GM21360 (cell line): ENCODE measurements at regions not wholly inside any gene's neighbourhood (a gene's known extent, or its start where the extent isn't known, plus 50 kb on each side); places are given as distances from the start of the nearest gene placed in this dataset.
"Not testable (repeated sequence)": the region's sequence is repeated elsewhere in the genome, so short reads cannot be mapped to it uniquely, and the experiment has no call there.

Experiments
- ATAC-seq: cut with Tn5 transposase; IDR thresholded peaks from one replicate; pipeline ENCODE4 v1.9.1; 2021; ENCODE audit warnings: mild to moderate bottlenecking, moderate library complexity; ENCODE audit not compliant: unreplicated experiment

DNA sequence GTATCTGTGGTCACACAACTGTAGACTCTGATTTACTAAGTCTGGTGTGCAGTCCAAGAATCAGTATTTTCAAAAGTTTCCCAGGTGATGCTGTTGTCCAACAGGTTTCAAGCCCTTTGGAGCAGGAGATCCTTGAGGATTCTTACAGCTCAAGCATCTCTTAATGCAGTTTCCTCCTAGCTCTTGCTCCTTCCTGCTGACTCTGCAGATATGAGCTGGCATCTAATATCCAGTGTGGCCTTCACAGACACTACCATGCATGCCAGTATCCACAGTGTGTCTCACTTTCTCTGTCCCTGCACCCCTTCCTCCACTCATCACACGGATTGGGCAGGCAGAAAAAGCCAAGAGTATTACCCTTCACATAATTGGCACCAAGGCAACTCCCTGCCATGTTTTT lies 182.2 kb upstream of the TNC start:
- ATAC-seq: no peak

DNA sequence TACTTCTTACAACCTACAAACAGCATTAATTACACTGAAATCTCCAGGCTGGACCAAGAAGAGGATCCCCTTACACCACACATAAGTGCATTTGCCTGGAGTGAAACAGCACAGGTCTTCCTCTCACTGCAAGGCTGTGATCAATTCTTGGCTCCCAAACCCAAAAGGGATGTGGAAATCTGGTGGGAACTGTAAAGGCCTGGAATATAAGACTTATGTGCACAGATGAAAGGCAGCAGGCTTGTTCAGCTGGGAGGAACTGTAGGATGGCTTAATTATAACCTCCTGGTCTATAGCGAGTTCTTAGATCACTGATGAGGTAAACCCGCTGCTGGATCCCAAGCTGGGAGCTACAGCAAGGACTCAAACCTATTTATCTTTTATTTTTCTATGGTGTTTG lies 182.9 kb upstream of the TNC start:
- no peak for ATAC-seq

DNA sequence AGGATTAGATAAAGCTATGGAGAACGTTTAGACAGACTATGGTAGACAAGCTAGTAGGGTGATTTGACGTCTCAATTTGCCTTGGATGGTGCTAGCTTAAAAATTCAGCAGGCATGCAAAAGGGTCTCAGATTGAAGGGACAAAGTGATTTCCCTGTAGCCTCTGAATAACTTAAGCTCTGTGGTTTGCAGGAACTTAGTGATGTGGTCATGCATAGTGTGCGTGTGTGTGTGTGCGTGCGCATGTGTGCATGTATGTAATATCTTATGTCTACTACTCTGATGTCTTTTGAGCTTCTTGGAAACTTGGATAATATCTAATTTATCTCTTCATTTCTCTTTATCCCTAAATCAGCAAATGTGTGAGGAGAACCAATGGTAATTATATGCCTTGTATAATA lies 183.6 kb upstream of the TNC start:
- no peak for ATAC-seq

DNA sequence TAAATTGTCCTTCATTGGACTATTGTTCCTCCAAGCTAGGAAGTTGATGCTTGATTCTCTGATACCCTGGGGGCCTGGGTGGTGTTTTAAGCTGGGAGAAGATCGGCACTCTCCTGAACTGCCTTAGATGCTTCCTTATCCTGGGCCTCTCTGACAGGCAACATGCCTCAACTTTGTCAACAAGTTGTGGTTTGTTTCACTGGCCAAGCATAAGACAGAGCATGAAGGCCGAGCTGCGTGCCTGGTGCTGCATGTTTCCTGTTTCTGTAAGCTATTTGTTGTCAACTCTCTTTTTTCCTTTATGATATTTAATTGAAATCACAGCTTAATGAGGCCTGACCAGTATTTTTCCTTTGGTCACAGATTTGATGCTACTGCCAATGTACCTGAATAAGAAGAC lies 187.6 kb upstream of the TNC start:
- ATAC-seq: no peak

DNA sequence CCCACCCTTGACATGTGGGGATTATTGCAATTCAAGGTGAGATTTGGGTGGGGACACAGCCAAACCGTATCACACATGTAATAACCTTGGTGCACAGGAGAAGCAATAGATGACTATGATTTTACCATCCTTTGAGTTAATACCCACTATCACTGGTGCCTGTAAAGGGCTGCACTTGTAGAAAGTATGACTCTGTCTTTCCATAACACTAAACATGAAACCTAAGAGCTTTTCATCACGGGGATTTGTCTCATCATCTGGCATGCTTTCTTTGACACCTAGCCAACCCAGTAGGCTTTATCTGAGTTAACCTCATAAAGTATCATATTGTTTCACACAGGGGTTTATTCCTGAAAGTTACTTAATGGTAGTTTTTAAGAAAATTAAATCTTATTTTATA lies 188.9 kb upstream of the TNC start:
- no peak for ATAC-seq

DNA sequence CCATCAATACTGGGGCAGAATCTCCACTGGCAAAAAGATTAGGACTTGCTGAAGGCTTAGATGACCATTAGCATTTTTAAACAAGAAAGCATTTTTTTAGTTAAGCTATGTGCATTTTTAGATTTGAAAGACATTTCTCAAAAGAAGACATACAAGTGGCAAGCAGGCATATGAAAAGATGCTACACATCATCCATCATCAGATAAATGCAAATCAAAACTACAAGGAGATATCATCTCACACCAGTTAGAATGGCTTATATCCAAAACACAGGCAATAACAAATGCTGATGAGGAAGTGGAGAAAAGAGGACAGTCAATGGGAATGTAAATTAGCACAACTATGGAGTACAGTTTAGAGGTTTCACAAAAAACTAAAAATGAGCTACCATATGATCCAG lies 195.6 kb upstream of the TNC start:
- ATAC-seq: no peak

DNA sequence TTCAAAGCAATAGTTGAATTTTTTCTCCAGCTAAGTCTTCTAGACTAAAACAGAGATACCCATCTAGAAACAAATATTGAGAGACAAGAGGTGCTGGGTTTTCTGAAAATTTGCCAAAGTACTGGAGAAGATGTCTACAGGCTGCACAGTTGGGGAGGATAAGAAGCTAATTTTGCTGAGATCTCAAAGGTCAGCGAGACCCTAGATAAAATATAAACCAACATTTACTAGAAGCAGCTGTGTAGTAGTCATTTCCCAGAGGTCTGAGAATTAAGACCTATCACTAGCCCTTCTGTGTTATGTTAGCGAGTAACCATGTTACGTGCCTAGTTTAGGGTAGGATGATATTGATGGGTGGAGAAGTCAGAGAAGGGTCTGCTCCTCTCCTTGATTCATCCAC lies 208.5 kb upstream of the TNC start:
- ATAC-seq: no peak

DNA sequence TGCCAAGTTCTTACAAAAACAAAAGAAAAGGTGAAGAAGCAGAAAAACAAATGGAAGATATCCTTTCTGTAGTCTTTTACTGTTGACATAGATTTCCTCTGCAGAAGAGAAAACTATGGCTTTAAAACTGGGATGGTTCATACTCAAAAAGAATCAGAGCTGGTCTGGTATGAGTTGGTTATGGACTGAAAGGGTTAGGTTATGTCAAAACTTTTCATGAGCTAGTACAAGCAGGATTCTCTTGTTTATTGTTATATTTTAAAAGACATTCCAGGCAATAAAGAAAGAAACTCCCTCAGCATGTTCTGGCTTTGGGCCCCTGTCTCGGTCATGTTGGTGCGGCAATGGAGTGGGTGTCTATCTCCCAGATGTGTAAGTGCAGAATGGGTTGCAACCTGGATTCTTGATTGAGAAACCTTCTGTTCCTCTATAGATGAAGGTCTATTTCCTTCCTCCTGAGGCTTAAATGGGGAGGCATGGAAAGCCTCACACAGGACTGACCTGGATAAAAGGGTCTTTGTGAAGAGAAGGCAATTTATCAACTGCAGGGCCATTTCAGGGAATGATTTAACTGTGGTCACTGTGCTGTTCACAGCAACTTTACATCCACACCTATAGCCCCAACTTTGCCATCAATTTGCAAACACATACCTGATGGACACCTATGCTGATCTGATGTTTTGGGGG lies 209.6 kb upstream of the TNC start:
- no peak for ATAC-seq

DNA sequence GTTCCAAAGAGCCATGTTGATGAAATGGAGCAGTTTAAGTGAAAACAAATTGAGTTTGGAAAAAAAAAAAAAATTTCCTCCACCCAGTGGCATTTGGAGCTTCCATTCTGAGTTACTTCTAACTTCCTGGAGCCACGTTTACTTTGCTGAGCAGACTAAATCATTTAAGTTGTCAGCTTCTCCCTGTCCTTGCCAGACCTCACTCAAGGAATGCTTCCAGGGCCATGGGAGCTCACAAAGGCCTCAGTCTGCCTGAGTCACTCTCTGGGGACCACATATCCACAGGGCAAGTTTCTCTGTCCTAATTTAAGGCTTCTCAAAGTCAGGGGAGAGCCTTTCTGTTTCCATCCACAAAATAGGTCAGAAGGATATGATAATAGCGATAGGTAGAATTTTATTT lies 210.3 kb upstream of the TNC start:
- no peak for ATAC-seq

DNA sequence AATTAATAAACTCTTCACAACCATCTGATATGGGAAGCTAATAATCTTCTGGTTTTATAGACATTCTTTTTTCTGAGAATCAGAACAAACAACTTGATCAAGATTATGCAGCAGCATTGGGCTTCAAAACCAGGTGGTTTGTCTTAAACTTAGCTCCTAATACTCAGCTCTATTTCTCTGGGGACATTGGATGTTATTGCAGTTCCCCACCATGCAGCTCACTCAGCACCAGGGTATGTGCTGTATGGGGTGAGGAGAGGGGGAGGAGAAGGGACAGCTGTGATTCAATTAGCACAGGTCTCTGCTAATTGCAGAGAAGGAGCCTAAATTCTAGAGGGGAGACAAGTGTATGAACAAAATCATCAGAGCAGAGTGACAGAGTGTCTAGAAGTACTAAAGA lies 210.7 kb upstream of the TNC start:
- ATAC-seq: no peak

DNA sequence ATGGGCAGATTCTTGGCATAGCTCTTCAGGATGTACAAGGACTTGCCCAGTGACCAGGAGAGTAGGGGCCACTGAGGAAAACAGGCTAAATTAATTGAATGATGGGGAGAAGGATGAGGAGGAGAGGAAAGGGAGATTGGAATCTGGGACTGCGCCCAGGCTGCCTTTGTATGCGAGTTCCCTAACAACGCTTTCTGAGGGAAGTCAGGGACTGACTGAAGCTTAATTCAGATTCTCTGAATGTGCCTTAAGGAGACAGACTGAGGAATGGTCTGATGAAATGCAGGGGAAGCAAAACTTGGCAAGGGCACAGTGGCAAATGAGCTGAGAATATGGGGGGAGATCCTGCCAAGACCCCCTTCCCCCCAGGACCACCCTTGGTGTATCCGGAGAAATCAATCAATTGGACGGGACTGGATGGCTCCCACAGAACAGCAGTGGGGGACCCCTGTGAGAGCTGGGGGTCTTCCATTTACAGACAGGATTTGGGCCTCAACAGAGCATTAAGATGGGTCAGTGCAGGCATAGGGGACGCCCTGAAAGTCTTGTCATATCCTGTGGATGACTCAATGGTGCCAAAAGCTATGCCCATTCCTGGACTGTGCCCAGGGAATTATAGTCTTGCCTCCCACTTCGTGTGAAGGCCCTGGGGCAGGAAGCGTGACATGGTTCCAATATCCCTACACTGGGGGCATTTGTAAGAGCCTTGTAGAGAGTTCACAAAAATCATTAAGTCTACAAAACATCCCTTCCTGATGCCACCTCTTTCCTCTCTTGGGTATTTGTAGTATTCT lies 215.5 kb upstream of the TNC start:
- ATAC-seq: no peak

DNA sequence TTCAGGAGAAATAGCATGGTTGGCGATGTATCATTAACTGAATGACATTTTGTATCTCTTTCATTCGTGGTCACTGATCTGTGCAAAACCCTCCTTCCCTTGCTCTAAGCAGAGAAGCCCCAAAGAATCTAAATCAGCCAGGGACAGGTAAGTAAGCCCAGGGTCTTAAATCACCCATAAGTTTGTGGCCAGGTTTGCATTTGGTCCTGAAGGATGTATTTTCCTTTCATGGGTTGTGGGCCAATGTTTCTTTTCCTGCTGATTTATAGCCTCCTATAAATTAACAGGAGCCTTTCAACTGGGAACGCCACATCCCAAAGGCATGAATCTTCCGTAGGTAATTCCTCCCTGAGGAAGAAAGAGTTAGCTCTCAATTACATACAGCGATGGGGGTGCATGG lies 217.5 kb upstream of the TNC start:
- no peak for ATAC-seq

DNA sequence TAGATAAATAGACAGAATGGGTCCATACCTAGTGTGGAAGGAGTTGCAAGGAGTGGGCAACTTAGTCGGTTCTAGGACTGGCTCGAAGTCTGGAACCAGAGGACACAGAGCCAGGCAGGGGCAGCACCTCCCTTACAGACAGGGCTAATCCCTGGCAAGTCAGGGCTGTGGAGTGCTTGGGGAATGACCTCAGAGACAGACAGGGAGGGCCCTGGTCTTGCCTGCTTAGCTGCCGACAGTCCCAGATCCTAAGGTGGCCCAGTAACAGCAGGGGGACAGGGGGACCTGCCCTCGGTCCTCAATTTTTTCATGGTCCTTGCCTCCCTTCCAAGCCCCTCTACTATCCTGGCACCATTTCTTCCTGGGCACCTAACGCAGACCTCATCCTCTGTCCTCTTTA lies 222.4 kb upstream of the TNC start:
- ATAC-seq: no peak

DNA sequence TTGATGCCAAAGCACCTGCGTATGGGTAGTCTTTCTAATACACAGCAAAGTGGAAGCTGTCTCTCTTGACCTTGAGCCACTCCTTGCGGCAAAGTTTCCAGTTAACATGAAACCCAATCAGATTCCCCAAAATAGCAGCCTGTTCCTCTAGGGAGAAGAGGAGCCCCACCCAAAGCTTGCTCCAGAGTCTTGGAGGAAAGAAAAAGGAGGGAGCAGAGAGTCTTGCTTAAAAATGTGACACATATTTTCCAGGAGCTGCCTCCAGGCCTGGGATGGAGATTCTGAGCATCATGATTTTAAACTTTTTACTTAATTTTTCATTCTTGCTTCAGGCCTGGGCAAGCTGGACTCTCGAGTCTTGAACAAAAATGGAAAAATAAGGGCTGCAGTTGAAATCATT lies 223.5 kb upstream of the TNC start:
- ATAC-seq: no peak

DNA sequence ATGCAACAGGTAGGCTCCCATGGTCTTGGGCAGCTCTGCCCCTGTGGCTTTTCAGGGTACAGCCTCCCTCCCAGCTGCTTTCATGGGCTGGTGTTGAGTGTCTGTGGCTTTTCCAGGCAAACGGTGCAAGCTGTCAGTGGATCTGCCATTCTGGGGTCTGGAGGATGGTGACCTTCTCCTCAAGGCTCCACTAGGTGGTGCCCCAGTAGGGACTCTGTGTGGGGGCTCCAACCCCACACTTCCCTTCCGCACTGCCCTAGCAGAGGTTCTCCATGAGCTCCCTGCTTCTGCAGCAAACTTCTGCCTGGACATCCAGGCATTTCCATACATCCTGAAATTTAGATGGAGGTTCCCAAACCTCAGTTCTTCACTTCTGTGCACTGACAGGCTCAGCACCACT lies 229.8 kb upstream of the TNC start:
- not testable (repeated sequence) for ATAC-seq

DNA sequence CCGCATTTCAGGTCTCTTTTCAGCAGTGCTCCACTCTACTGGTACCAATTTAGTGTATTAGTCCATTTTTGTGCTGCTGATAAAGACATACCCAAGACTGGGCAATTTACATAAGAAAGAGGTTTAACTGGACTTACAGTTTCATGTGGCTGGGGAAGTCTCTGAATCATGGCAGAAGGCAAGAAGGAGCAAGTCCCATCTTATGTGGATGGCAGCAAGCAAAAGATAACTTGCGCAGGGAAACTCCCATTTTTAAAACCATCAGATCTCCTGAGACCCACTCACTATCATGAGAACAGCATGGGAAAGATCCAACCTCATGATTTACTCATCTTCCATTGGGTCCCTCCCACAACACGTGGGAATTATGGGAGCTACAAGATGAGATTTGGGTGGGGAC lies 231.0 kb upstream of the TNC start:
- not testable (repeated sequence) for ATAC-seq

DNA sequence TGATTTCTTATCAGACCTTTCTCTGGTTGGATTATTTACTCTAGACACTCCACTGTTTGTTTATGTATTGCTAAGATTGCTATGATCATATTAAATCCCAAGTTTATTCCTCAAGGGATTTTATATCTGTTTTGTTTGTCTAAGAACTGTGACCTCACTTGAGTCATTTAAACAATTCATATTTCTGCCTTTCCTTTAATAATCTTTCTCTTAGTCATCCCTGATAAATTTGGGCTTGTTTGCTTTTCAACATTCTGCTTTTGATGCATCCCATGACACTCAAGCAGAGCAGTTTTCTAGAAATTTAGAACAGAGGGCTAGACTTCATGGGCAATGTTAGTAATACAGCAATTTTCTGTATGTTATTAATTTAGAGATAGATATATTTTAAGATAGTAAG lies 231.6 kb upstream of the TNC start:
- ATAC-seq: no peak

DNA sequence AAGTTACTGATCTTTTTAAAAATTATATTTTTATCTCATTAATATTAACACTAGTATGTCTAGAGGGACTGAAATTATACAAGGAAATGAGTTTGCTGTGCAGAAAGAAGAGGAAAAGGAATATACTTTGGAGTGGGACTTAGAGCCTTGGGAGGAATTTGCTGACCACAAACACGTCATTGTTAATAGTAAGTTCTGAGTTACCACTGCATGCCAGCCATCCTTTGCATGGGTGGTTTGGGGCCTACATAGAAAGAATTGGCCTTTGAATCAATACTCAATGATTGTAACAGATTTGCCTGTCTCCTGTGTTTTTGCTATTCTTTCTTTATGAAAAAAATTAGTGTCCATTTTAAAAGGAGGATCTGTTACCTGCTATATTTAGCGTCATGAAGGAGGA lies 232.6 kb upstream of the TNC start:
- ATAC-seq: no peak

DNA sequence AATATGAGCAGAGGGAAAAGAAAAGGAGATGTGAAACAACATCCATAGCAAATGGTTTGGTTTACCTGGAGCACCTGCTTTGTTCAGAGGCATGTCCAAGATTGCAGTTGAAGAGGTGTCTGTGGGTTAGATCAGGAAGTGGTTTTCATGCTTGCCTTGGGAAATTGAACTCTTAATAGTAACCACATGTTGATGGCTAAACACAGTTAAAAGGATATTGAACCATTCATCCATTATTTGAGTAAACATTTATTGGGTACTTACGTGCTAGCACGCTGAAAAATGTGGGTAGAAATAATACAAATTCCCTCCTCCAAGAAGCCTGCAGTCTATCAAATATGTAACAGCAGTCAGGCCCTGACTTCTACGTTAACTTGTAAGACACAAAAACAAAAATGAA lies 235.7 kb upstream of the TNC start:
- no peak for ATAC-seq

DNA sequence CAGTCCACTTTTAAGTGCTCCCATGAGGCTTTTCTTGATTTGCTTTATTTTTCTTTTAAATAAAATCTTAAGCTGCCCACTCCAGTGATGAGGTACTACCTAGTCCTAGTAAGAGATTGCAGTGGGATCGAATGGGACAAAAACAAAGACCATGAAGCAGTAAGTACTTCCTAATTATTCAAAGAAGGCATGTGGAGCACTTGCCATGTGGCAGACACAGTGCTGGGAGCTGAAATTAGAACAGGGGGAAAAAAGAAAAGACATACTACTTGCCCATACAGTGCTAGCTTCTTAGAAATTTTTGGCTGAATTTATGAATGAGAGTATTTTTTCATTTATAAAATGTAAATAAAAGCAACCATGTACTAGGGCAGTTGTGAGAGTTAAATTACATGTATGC lies 239.9 kb upstream of the TNC start:
- ATAC-seq: no peak

DNA sequence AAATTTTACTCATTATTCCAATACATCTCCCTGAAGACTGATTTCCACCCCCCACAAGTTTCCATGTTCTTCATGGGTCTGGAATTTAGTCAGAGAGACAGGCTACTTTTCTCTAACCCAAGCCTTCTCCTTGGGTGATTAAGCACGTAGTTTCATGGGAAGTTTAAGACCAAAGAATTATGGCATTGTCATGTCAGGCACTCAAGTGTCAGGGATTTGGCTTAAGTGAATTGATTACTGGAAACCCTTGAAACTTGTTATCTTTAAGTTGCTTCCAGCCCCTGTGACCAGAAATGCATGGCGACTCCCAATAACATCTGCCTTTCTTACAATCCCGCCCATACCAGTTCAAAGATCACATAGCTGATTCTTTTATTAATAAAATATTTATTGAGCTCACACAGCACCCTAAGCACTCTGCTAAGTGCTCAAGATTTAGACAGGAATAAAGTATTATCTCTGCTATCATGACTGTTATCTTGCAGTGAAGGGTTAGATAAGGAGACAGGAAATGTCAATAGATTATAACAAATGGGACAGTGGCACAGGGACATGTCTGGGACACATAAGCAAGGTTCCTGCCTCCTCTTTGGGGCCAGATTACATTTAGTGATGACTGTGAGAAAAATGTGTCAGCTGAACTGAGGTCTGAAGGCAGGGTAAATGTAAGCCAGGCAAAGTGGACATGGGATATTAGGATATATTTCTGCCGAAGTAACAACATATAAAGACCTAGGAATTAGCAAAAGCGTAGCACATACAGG lies 241.2 kb upstream of the TNC start:
- ATAC-seq: no peak

DNA sequence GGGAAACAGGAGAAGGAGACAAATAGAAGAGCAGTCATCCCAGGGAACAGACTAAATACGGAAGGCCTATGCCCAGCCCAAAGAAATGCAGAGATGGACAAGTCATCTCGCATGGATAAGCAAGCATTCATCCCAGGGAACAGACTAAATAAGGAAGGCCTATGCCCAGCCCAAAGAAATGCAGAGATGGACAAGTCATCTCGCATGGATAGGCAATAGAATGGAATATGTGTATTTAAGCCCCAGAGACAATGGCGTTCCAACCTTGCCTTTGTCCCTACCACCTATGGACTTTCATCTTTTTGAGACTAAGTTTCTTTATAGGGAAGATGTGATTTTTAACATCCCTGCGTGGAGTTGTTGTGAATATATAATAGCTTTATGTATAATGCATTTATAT lies 242.2 kb upstream of the TNC start:
- no peak for ATAC-seq
